Upper lobe of left lung (tissue), 6 donors: ENCODE measurements at regions not wholly inside any gene's neighbourhood (a gene's known extent, or its start where the extent isn't known, plus 50 kb on each side); places are given as distances from the start of the nearest gene placed in this dataset.
"Not testable (repeated sequence)": the region's sequence is repeated elsewhere in the genome, so short reads cannot be mapped to it uniquely, and the experiment has no call there.

Experiments
- ATAC-seq, 2 donors: fragments of 200-7000 bp; cut with Tn5 transposase; one replicate each; pipeline ENCODE4 v1.9.1; 2022; ENCODE audit warnings: mild to moderate bottlenecking in 2 of 2, moderate library complexity in 2 of 2; ENCODE audit not compliant: low FRiP score in 2 of 2
- DNase-seq, 2 donors: peaks; one replicate each; pipeline ENCODE4 v3.0.0-alpha.2; 2019 to 2020
- H3K27ac ChIP-seq, 4 donors: fragments of 200-600 bp; sonication (generic); one replicate each; pipeline ENCODE4 v1.5.1; 2016 to 2019
- H3K27me3 ChIP-seq, 4 donors: fragments of 200-600 bp; sonication (generic); one replicate each; pipeline ENCODE4 v1.5.1; 2017 to 2019
- H3K36me3 ChIP-seq, 4 donors: fragments of 200-600 bp; sonication (generic); one replicate each; pipeline ENCODE4 v1.5.1; 2016 to 2019
- H3K4me1 ChIP-seq, 4 donors: fragments of 200-600 bp; sonication (generic); one replicate each; pipeline ENCODE4 v1.5.1; 2018 to 2019
- H3K4me3 ChIP-seq, 4 donors: fragments of 200-600 bp; sonication (generic); one replicate each; pipeline ENCODE4 v1.5.1; 2017 to 2019; ENCODE audit warnings: mild to moderate bottlenecking in 2 of 4, moderate library complexity in 1 of 4
- H3K9me3 ChIP-seq, 4 donors: fragments of 200-600 bp; sonication (generic); one replicate each; pipeline ENCODE4 v1.5.1; 2018 to 2019
- POLR2AphosphoS5 ChIP-seq, 2 donors: sonication (generic); formaldehyde crosslinking; IDR thresholded peaks; one replicate each; pipeline ENCODE4 v1.5.1; 2017; ENCODE audit warnings: antibody characterized with exemption in 2 of 2
- WGBS, 2 donors: methylation state at CpG; one replicate each; pipeline ENCODE4 v1.1.5; 2017 to 2018; 5-methylcytosine and 5-hydroxymethylcytosine counted together
- donor health status: DM: no; HTN: no; CAD: no; lungs with moderate emphysema.
- donor health status: DM: no; HTN: yes; CAD: no; lungs with severe emphysema.

DNA sequence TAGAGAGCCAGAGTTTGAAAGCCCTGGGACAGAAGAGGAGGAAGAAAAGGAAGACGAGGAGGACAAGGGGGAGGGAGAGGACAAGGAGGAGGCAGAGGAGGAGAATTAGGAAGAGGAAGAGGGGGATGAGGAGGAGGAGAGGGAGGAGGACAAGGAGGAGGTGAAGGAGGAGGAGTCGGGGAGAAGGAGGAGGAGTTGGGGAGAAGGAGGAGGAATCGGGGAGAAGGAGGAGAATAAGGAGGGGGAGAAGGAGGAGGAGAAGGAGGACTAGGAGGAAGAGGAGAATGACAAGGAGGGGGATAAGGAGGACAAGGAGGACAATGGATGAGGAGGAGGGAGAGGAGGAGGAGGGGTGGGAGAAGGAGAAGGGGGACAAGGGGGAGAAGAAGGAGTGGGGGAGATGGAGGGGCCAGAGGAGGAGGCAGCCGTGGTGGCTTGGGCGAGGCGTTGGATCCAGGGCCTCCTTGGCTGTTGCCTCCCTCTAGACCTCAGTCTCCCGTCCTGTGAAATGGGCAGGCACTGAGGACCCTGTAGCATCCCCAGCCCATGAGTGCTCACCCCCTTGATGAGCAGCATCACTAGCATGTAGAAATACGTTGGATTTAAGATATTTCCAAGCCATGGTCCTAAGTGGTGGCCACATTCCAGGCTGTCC lies 179.6 kb downstream of the LMLN start:
- DNase-seq, H3K36me3 ChIP-seq, H3K4me1 ChIP-seq, H3K27me3 ChIP-seq, H3K27ac ChIP-seq, H3K9me3 ChIP-seq, H3K4me3 ChIP-seq: not testable (repeated sequence)
- WGBS, 2 donors: 58 to 71% methylated on average over 6 to 8 of the region's 8 CpGs
- peak in 1 of 2 donors; percentile 41 for ATAC-seq

GRCh38 chr3:198143300-198144137 lies 183.5 kb downstream of the LMLN start:
- not testable (repeated sequence) for H3K9me3 ChIP-seq, H3K36me3 ChIP-seq, H3K27ac ChIP-seq, DNase-seq, ATAC-seq, H3K4me1 ChIP-seq, H3K27me3 ChIP-seq, H3K4me3 ChIP-seq
- WGBS, 2 donors: 69 to 81% methylated on average over 9 to 10 of the region's 15 CpGs

DNA sequence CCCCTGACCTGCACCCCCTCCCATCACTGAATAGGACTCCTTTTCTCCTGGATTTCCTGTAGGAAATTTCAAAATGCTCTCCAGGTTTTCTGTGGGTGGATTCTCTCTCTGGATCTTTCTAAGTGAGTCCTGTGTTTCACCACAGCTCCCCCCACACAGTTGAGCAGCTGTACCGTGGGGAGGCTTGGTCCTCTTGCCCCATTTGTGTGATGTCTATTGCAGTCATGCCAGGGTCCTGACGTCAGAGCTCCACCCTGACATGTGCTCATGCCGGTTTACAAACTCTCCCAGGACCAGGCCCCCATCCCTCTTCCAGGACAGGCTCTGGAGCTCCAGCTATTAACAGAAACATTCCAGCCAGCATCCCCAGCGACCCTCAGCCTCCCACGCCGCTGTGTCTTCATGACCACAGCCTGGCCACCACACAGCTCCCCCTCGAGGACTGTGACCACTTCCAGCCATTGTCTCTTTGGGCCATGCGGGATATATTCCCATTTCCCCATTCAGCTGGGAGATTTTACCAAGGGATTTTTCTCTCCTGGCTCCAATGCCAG lies 185.3 kb downstream of the LMLN start:
- H3K4me3 ChIP-seq: not testable (repeated sequence)
- 22 to 48% methylated on average over 1 to 3 of the region's 8 CpGs for WGBS, 2 donors
- ATAC-seq: peak in 1 of 2 donors; percentile 57

DNA sequence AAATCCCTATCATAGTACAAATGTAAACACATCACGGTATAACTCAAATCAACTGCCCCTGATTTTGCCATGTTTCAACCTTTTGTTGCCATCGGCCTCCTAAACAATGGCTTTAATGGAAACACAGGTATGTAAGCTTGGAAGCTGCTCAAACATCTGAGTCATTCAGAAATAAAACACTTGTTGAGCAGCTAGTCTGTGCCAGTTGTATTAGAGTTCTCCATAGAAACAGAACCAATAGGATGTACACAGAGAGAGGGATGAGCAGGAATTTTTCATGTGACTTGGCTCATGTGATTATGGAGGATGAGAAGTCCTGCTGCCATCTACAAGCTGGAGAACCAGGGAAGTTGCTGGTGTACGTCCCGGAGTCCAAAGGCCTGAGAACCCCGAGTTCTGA lies 186.1 kb downstream of the LMLN start:
- ATAC-seq: not testable (repeated sequence)
- 67 to 80% methylated on average over 1 to 4 of the region's 5 CpGs for WGBS, 2 donors

More for the DNA sequence above, 185.3 kb downstream of the LMLN start:
- not testable (repeated sequence) for H3K36me3 ChIP-seq, H3K27ac ChIP-seq, H3K9me3 ChIP-seq, H3K27me3 ChIP-seq, H3K4me1 ChIP-seq, DNase-seq

DNA sequence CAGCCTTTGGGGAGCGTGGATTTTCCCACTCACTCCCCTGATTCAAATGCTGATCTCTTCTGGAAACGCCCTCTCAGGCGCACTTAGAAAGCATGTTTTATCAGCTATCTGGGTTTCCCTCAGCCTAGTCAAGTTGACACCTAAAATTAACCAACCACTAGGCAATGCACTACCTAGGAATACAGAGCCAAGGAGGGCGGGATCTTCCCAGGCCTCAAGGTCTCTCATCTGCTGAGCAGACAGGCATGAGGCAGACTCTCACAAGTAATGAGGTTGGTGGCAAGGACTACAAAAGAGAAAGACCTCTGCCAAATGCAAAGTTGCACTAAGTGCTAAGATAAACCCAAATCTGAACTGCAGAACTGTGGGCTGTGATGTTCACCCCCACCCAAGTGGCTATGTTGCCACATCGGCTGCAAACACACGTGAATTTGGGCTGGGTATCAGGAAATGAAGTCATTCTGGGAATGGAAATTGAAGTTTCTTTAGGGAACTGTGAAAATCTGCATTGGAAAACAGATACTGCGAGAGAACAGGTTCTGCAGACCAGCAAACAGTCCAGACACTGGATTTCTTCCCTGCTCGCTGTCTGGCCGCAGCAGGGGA lies 186.6 kb downstream of the LMLN start:
- H3K36me3 ChIP-seq, H3K4me1 ChIP-seq, H3K4me3 ChIP-seq, H3K27me3 ChIP-seq, H3K9me3 ChIP-seq, H3K27ac ChIP-seq, DNase-seq: not testable (repeated sequence)
- 62 to 64% methylated on average over 5 to 8 of the region's 9 CpGs for WGBS, 2 donors
- ATAC-seq: peak in 1 of 2 donors; percentile 55

More for the DNA sequence above, 186.1 kb downstream of the LMLN start:
- not testable (repeated sequence) for H3K9me3 ChIP-seq, H3K4me1 ChIP-seq, H3K27me3 ChIP-seq, H3K4me3 ChIP-seq, H3K27ac ChIP-seq, H3K36me3 ChIP-seq, DNase-seq

- not testable (repeated sequence) for H3K27me3 ChIP-seq, H3K27ac ChIP-seq, H3K4me1 ChIP-seq, H3K36me3 ChIP-seq, H3K9me3 ChIP-seq, DNase-seq, H3K4me3 ChIP-seq, ATAC-seq
- WGBS, 2 donors: 100% methylated on average over 1 of the region's 3 CpGs
These were observed 187.2 kb downstream of the LMLN start for GRCh38 chr3:198147213-198147612.

DNA sequence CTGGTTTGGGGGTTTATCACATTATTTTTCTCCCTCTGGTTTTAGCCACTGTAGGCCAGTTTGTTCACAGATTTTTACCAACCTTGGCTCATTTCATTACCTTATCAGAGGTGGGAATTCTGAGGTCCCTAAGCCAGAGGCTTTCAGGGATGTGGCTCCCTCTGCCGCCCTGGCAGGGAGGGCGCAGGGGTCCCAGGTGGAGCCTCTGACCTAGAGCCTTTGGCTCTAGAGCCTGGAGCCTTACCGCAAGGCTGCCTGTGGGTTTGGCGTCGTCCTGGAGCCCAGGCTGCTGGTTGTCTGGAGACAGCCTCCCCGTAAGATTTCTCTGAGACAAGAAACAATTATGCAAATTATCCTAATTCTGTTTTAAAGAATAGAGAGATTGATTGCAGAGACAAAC lies 188.0 kb downstream of the LMLN start:
- H3K36me3 ChIP-seq, H3K9me3 ChIP-seq, H3K27ac ChIP-seq, ATAC-seq, DNase-seq, H3K27me3 ChIP-seq, H3K4me1 ChIP-seq, H3K4me3 ChIP-seq: not testable (repeated sequence)
- 61 to 73% methylated on average over 5 to 6 of the region's 6 CpGs for WGBS, 2 donors

DNA sequence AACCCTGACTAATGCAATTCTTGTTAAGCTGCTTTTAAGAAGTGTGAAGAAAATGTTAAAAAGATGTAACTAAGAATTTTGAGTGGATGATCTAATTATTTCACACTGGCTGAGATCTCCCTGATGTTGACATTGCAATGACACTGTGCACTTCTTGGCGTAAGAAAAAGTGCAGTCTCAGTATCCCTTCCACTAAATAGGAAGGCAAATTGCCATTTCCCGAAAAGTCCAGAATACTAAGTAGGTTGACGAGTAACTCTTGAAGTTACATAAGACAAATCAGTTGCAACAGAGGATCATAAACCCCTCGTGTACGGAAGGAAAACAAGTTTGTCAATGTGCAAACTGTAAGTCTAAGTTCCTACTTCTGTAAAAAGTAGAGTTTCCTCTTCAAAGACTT lies 189.9 kb downstream of the LMLN start:
- DNase-seq, H3K4me3 ChIP-seq, H3K27me3 ChIP-seq, H3K27ac ChIP-seq, H3K4me1 ChIP-seq, H3K36me3 ChIP-seq, H3K9me3 ChIP-seq: not testable (repeated sequence)
- 37 to 53% methylated on average over 5 of the region's 5 CpGs for WGBS, 2 donors
- peak in 1 of 2 donors; percentile 83 for TF ChIP-seq POLR2AphosphoS5 (IDR thresholded peaks at IDR 0.05)
- peak; percentile 15 to 44 for ATAC-seq

DNA sequence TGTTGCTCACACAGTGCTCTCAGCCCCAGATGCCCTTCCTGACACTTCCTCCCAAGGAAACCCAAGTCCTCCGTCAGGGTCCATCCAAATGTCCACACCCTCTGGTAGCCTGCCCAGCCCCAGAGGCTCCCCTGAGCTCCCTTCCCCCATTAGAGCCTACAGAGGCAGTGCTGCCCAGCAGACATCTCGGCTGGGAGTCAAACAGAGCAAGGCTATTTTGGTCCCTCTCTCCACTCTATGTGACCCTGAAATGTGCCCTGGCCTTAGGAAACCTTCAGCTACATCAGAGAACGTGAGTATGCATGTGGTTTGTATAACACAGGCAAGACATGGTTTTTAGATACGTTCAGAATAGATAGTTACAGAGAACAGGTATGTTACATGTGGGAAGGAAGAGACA lies 191.8 kb downstream of the LMLN start:
- ATAC-seq: peak in 1 of 2 donors; percentile 11
- not testable (repeated sequence) for H3K36me3 ChIP-seq, H3K27me3 ChIP-seq, H3K4me1 ChIP-seq, H3K9me3 ChIP-seq, DNase-seq, H3K4me3 ChIP-seq
- WGBS, 2 donors: 37 to 46% methylated on average over 3 to 4 of the region's 4 CpGs
- peak overlapping the region in 2 of 4 donors; percentile 40 to 61 for H3K27ac ChIP-seq

GRCh38 chr3:198155771-198156170 lies 195.8 kb downstream of the LMLN start:
- H3K27ac ChIP-seq, H3K9me3 ChIP-seq, H3K36me3 ChIP-seq, H3K4me1 ChIP-seq, ATAC-seq, H3K4me3 ChIP-seq, H3K27me3 ChIP-seq, DNase-seq: not testable (repeated sequence)
- WGBS, 2 donors: 81% methylated on average over 4 of the region's 7 CpGs; no CpG with 5 or more reads in 1 of the 2 donors

GRCh38 chr3:198157231-198157868 lies 197.3 kb downstream of the LMLN start:
- WGBS, 2 donors: 20% methylated on average over 1 of the region's 42 CpGs; no CpG with 5 or more reads in 1 of the 2 donors
- not testable (repeated sequence) for H3K9me3 ChIP-seq, H3K27me3 ChIP-seq, DNase-seq, H3K4me3 ChIP-seq, H3K27ac ChIP-seq, H3K4me1 ChIP-seq, H3K36me3 ChIP-seq
- peak; percentile 80 to 83 for ATAC-seq

- WGBS, 2 donors: 72 to 76% methylated on average over 9 to 10 of the region's 12 CpGs
- H3K36me3 ChIP-seq, H3K27ac ChIP-seq, DNase-seq, H3K27me3 ChIP-seq, H3K4me3 ChIP-seq, H3K4me1 ChIP-seq, H3K9me3 ChIP-seq: not testable (repeated sequence)
- peak in 1 of 2 donors; percentile 46 for ATAC-seq
These were observed 198.0 kb downstream of the LMLN start for GRCh38 chr3:198158007-198158406.
